ENCODE measurements at regions not wholly inside any gene's neighbourhood (a gene's known extent, or its start where the extent isn't known, plus 50 kb on each side); places are given as distances from the start of the nearest gene placed in this dataset.

DNA sequence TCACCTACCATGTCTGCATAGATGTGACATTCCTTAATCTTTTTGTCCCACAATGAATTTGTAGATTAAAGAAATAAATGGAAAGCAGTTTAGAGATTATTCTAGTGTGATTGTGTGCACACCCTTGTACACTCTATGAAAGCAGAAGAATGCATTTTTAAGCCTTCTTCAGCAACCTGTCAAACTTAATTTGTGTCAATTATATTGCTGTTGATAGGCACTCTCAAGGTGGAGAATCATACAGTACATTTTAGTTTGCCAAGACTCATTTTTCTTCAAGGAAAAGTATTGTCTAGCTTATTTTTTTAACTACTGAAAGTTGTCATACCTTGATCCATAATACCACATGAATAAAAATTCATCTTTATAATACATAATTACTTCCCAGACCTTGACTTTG, 1898.9 kb downstream of the OLFM4 start:
- TF ChIP-seq, protein P1, sequence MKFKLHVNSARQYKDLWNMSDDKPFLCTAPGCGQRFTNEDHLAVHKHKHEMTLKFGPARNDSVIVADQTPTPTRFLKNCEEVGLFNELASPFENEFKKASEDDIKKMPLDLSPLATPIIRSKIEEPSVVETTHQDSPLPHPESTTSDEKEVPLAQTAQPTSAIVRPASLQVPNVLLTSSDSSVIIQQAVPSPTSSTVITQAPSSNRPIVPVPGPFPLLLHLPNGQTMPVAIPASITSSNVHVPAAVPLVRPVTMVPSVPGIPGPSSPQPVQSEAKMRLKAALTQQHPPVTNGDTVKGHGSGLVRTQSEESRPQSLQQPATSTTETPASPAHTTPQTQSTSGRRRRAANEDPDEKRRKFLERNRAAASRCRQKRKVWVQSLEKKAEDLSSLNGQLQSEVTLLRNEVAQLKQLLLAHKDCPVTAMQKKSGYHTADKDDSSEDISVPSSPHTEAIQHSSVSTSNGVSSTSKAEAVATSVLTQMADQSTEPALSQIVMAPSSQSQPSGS (IDR thresholded peaks at IDR 0.05; ENCODE audit: low read length) = no peak
- no peak for TF ChIP-seq EZH2 (IDR thresholded peaks at IDR 0.05; ENCODE audit: low read depth, low read length, severe bottlenecking)
- TF ChIP-seq, protein P2, sequence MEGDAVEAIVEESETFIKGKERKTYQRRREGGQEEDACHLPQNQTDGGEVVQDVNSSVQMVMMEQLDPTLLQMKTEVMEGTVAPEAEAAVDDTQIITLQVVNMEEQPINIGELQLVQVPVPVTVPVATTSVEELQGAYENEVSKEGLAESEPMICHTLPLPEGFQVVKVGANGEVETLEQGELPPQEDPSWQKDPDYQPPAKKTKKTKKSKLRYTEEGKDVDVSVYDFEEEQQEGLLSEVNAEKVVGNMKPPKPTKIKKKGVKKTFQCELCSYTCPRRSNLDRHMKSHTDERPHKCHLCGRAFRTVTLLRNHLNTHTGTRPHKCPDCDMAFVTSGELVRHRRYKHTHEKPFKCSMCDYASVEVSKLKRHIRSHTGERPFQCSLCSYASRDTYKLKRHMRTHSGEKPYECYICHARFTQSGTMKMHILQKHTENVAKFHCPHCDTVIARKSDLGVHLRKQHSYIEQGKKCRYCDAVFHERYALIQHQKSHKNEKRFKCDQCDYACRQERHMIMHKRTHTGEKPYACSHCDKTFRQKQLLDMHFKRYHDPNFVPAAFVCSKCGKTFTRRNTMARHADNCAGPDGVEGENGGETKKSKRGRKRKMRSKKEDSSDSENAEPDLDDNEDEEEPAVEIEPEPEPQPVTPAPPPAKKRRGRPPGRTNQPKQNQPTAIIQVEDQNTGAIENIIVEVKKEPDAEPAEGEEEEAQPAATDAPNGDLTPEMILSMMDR (IDR thresholded peaks at IDR 0.05; ENCODE audit: control extremely low read depth in 1 of 3, insufficient read depth in 1 of 3, low read depth in 1 of 3, low read length in 3 of 3) = no peak
- TF ChIP-seq POLR2A (IDR thresholded peaks at IDR 0.05; ENCODE audit: control extremely low read depth in 1 of 2, low read depth in 2 of 2, low read length in 2 of 2) = no peak
- TF ChIP-seq, protein P3, sequence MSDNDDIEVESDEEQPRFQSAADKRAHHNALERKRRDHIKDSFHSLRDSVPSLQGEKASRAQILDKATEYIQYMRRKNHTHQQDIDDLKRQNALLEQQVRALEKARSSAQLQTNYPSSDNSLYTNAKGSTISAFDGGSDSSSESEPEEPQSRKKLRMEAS (IDR thresholded peaks at IDR 0.05) = no peak

All from H1 (cell line).